H1 (cell line): ENCODE measurements at regions not wholly inside any gene's neighbourhood (a gene's known extent, or its start where the extent isn't known, plus 50 kb on each side); places are given as distances from the start of the nearest gene placed in this dataset.

Source experiments
- CTBP2 ChIP-seq: IDR thresholded peaks from 2 replicates; pipeline ENCODE4 v1.7.0; 2011; ENCODE audit warnings: borderline replicate concordance, mild to moderate bottlenecking, moderate library complexity, mixed read lengths, low read length; ENCODE audit not compliant: insufficient read depth, insufficient read length
- CTCF ChIP-seq, 3 experiments: IDR thresholded peaks; 1 replicate in 2 of 3; 2 replicates in 1 of 3; pipeline versions ENCODE4 v1.5.1 to v1.6.1; 2011; ENCODE audit warnings: low read length in 3 of 3, mild to moderate bottlenecking in 3 of 3, inconsistent platforms in 2 of 3, low read depth in 1 of 3, moderate library complexity in 1 of 3; ENCODE audit not compliant: insufficient read depth in 1 of 3; ENCODE audit errors: control extremely low read depth in 1 of 3
- JUN ChIP-seq: IDR thresholded peaks from 2 replicates; pipeline ENCODE4 v1.6.1; 2011; ENCODE audit warnings: low read depth, mild to moderate bottlenecking, improper control_type of control experiment, low read length
- SRF ChIP-seq: IDR thresholded peaks from 2 replicates; pipeline ENCODE4 v1.6.1; 2011; ENCODE audit warnings: mild to moderate bottlenecking, low read depth, low read length, moderate library complexity
- TF ChIP-seq, protein P1 (sequence below): IDR thresholded peaks from 2 replicates; pipeline ENCODE4 v1.6.1; 2012; ENCODE audit warnings: low read length, inconsistent platforms

- TF ChIP-seq, protein P1, sequence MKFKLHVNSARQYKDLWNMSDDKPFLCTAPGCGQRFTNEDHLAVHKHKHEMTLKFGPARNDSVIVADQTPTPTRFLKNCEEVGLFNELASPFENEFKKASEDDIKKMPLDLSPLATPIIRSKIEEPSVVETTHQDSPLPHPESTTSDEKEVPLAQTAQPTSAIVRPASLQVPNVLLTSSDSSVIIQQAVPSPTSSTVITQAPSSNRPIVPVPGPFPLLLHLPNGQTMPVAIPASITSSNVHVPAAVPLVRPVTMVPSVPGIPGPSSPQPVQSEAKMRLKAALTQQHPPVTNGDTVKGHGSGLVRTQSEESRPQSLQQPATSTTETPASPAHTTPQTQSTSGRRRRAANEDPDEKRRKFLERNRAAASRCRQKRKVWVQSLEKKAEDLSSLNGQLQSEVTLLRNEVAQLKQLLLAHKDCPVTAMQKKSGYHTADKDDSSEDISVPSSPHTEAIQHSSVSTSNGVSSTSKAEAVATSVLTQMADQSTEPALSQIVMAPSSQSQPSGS: no peak
- TF ChIP-seq CTBP2 (no peak), CTCF (IDR thresholded peaks at IDR 0.05; ENCODE audit: control extremely low read depth in 1 of 3, insufficient read depth in 1 of 3, low read depth in 1 of 3, low read length in 3 of 3) (no peak), JUN (no peak), SRF (no peak)
Observed at GRCh38 chr11:106275151-106275550, 197.7 kb downstream of the AASDHPPT start (continued).
